GM18868 (cell line): ENCODE measurements at regions not wholly inside any gene's neighbourhood (a gene's known extent, or its start where the extent isn't known, plus 50 kb on each side); places are given as distances from the start of the nearest gene placed in this dataset.

Experiments used
- ATAC-seq: cut with Tn5 transposase; IDR thresholded peaks from one replicate; pipeline ENCODE4 v1.9.1; 2021; ENCODE audit warnings: mild to moderate bottlenecking, moderate library complexity; ENCODE audit not compliant: unreplicated experiment

DNA sequence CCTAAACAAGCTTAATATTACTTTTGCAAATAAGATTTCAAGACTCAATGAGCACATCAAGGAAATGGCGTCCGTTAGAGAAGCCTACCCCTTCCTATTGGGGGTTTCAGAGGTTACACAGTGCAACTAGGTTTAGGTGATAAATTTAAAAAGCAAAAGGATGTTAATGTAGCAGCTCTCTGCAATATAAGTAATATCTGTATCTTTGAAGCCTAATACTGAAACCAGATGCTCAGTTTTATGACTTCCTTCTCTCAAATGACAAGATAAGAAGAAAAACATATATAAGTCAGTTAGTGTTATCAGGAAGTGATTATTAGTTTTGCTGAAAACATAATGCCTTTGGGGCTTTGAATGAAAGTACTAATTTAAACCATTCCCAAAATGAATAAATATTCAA, 54.3 kb upstream of the MED13 start:
- peak; percentile 79 for ATAC-seq
